Left ventricle myocardium inferior (tissue), 1 donor: ENCODE measurements at regions not wholly inside any gene's neighbourhood (a gene's known extent, or its start where the extent isn't known, plus 50 kb on each side); places are given as distances from the start of the nearest gene placed in this dataset.

Experiments
- DNase-seq: peaks from one replicate; pipeline ENCODE4 v3.0.0-alpha.2; 2020
- H3K27ac ChIP-seq: fragments of 200-600 bp; replicated peaks from 2 replicates; pipeline ENCODE4 v1.8.0; 2021
- H3K27me3 ChIP-seq: fragments of 200-600 bp; 2 replicates; pipeline ENCODE4 v1.8.0; 2021; ENCODE audit warnings: low read depth
- H3K36me3 ChIP-seq: fragments of 200-600 bp; 2 replicates; pipeline ENCODE4 v1.8.0; 2021
- H3K4me1 ChIP-seq: fragments of 200-600 bp; 2 replicates; pipeline ENCODE4 v1.8.0; 2021
- H3K4me3 ChIP-seq: fragments of 200-600 bp; 2 replicates; pipeline ENCODE4 v1.8.0; 2021; ENCODE audit warnings: mild to moderate bottlenecking, moderate library complexity
- H3K9me3 ChIP-seq: fragments of 200-600 bp; replicated peaks from 2 replicates; pipeline ENCODE4 v1.8.0; 2021
- CTCF ChIP-seq: fragments of 200-600 bp; IDR thresholded peaks from 2 replicates; pipeline ENCODE4 v1.8.0; 2021; ENCODE audit warnings: antibody characterized with exemption, mild to moderate bottlenecking, borderline replicate concordance
- intact Hi-C: fragments of 100-400 bp; cut with micrococcal nuclease; formaldehyde crosslinking; loops from one replicate; pipeline ENCODE4 v1.11.0; 2022
- donor health status: DM: no; HTN: yes; CAD: no; lungs with severe emphysema.

GRCh38 chr15:87618203-87618725 is 638.3 kb downstream of the NTRK3 start:
- no peak for TF ChIP-seq CTCF
- Histone ChIP-seq H3K4me1 (peaks cover 21% of the 10 kb centered on the region), H3K27me3 (no peaks in the 10 kb centered on the region), H3K9me3 (no peaks in the 10 kb centered on the region), H3K27ac (peak overlapping the region; percentile 63), H3K4me3 (no peak overlapping the region), H3K36me3 (no peaks in the 10 kb centered on the region)
- DNase-seq = no peak
- intact Hi-C loops = no loop called here

- intact Hi-C loops = no loop called here
- Histone ChIP-seq H3K27me3 (no peaks in the 10 kb centered on the region), H3K4me3 (no peak overlapping the region), H3K36me3 (no peaks in the 10 kb centered on the region), H3K9me3 (no peaks in the 10 kb centered on the region), H3K27ac (no peak overlapping the region), H3K4me1 (peaks cover 34% of the 10 kb centered on the region)
- no peak for DNase-seq
- TF ChIP-seq CTCF = no peak
Observed at GRCh38 chr15:87614704-87615103, 641.8 kb downstream of the NTRK3 start.

GRCh38 chr15:87610366-87610765 is 646.2 kb downstream of the NTRK3 start:
- TF ChIP-seq CTCF = no peak
- Histone ChIP-seq H3K27me3 (no peaks in the 10 kb centered on the region), H3K27ac (peak overlapping the region; percentile 46), H3K36me3 (no peaks in the 10 kb centered on the region), H3K4me3 (no peak overlapping the region), H3K4me1 (peaks cover 18% of the 10 kb centered on the region), H3K9me3 (no peaks in the 10 kb centered on the region)
- no peak for DNase-seq
- intact Hi-C loops = no loop called here

DNA sequence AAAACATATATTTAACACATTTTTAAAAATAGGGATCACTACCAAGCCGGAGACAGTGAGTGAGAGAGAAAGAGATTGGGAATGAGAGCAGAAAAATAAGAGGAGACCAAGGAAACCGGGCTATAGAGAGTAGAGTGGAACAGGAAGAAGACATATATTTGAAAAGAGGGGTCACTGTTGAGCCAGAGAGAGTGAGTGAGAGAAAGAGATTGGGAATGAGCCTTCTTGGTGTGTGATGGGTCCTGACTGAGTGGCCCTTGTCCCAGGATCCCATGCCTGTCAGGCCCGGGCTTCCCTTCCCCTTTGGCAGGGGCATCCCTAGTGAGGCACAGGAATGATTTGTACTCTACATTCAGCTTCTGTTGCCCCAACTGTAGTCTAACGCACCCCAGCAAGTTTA is 646.6 kb downstream of the NTRK3 start:
- Histone ChIP-seq H3K36me3 (no peaks in the 10 kb centered on the region), H3K27me3 (no peaks in the 10 kb centered on the region), H3K9me3 (no peaks in the 10 kb centered on the region), H3K27ac (peak overlapping the region; percentile 46), H3K4me3 (no peak overlapping the region), H3K4me1 (peaks cover 18% of the 10 kb centered on the region)
- intact Hi-C loops = loop anchor here (10.0 kb wide), 1 partner anchor 65 kb away; no protein-coding TSS in a partner anchor
- no peak for DNase-seq
- no peak for TF ChIP-seq CTCF

GRCh38 chr15:87609474-87609873 is 647.1 kb downstream of the NTRK3 start:
- H3K9me3 ChIP-seq = no peaks in the 10 kb centered on the region
- peak overlapping the region; percentile 46 for H3K27ac ChIP-seq
- no peaks in the 10 kb centered on the region for H3K36me3 ChIP-seq
- no peak for DNase-seq
- no peak for TF ChIP-seq CTCF
- peaks cover 18% of the 10 kb centered on the region for H3K4me1 ChIP-seq
- H3K4me3 ChIP-seq = no peak overlapping the region
- intact Hi-C loops = loop anchor here (10.0 kb wide), 1 partner anchor 65 kb away; no protein-coding TSS in a partner anchor
- no peaks in the 10 kb centered on the region for H3K27me3 ChIP-seq
